ENCODE measurements at regions not wholly inside any gene's neighbourhood (a gene's known extent, or its start where the extent isn't known, plus 50 kb on each side); places are given as distances from the start of the nearest gene placed in this dataset.
A peak's percentile ranks its signal among the peaks of the same experiment; 100 is the strongest.

- intact Hi-C loops (cut with micrococcal nuclease; ENCODE audit: unreplicated experiment): no loop called here
- no TSS peak for BruUV-seq (replicated peaks)
- CTCF ChIA-PET (ENCODE audit: low intra/inter-chr PET ratio, low total read pairs): no interaction called here
- Histone ChIP-seq H3K79me2 (ENCODE audit: insufficient read depth, low read length) (no peaks in the 10 kb centered on the region), H2AFZ (ENCODE audit: low read length) (no peak overlapping the region), H3K4me2 (ENCODE audit: low read depth, low read length) (no peak overlapping the region), H3K4me3 (replicated peaks in 1 of 3; ENCODE audit: insufficient read depth in 1 of 3, low read depth in 2 of 3, low read length in 3 of 3) (no peak overlapping the region), H3K27ac (ENCODE audit: extremely low read length, insufficient read depth, low read length) (no peak overlapping the region), H3K27me3 (ENCODE audit: control insufficient read depth in 1 of 2, insufficient read depth in 2 of 2, low read length in 2 of 2) (peaks cover 0 to 1% of the 10 kb centered on the region in 2 experiments; a peak in 1 of 5 replicates), H3K36me3 (replicated peaks in 1 of 2; ENCODE audit: control insufficient read depth in 1 of 2, insufficient read depth in 2 of 2, low read length in 2 of 2) (no peaks in the 10 kb centered on the region), H4K20me1 (ENCODE audit: insufficient read depth, low read length) (no peaks in the 10 kb centered on the region), H3K9ac (ENCODE audit: insufficient read depth, low read depth, low read length) (no peak overlapping the region), H3K4me1 (ENCODE audit: insufficient read depth, low read length) (no peaks in the 10 kb centered on the region), H3K9me3 (ENCODE audit: low read length) (no peaks in the 10 kb centered on the region)
- DNase-seq (ENCODE audit: low spot score): peak; percentile 19
- peak; percentile 20; the same call in 1 of the 2 replicates for TF ChIP-seq TFAP4 (IDR thresholded peaks at IDR 0.05; ENCODE audit: borderline replicate concordance, low read depth)
- TF ChIP-seq ZNF781 (CRISPR knock-in tag; IDR thresholded peaks at IDR 0.05; ENCODE audit: borderline replicate concordance, not compliant biosample characterization): no peak
- TF ChIP-seq GFI1 (CRISPR knock-in tag; IDR thresholded peaks at IDR 0.05; ENCODE audit: borderline replicate concordance): no peak
- TF ChIP-seq DR1 (CRISPR knock-in tag; IDR thresholded peaks at IDR 0.05): no peak
- no peak for TF ChIP-seq CSRNP2 (CRISPR knock-in tag; conservative IDR thresholded peaks at IDR 0.05; ENCODE audit: low read depth)
- TF ChIP-seq TEAD3 (CRISPR knock-in tag; optimal IDR thresholded peaks at IDR 0.05; ENCODE audit: borderline replicate concordance): peak; percentile 54
- TF ChIP-seq ZMAT5 (CRISPR knock-in tag; IDR thresholded peaks at IDR 0.05; ENCODE audit: borderline replicate concordance, low read depth): no peak
- no peak for TF ChIP-seq GTF2F1 (IDR thresholded peaks at IDR 0.05; ENCODE audit: low read length)
- no peak for TF ChIP-seq RBM39 (IDR thresholded peaks at IDR 0.05; ENCODE audit: low read depth, low read length, poor library complexity, severe bottlenecking)
- 0 out of 2 replicates have a peak, but pooled peaks have one; percentile 5 for TF ChIP-seq SMC3 (IDR thresholded peaks at IDR 0.05; ENCODE audit: low read length)
- no peak for TF ChIP-seq PBX2 (CRISPR knock-in tag; IDR thresholded peaks at IDR 0.05)
- peak; percentile 55 for TF ChIP-seq FOXA3 (CRISPR knock-in tag; IDR thresholded peaks at IDR 0.05)
- TF ChIP-seq ZNF556 (CRISPR knock-in tag; IDR thresholded peaks at IDR 0.05; ENCODE audit: borderline replicate concordance): no peak
- no peak for TF ChIP-seq ZNF589 (CRISPR knock-in tag; conservative IDR thresholded peaks at IDR 0.05)
- no peak for TF ChIP-seq ZNF468 (CRISPR knock-in tag; IDR thresholded peaks at IDR 0.05)
- no peak for TF ChIP-seq ZNF841 (CRISPR knock-in tag; IDR thresholded peaks at IDR 0.05; ENCODE audit: borderline replicate concordance)
- TF ChIP-seq POLR2AphosphoS2 (IDR thresholded peaks at IDR 0.05; ENCODE audit: low read depth, low read length): no peak
- no peak for TF ChIP-seq ZBTB46 (CRISPR knock-in tag; IDR thresholded peaks at IDR 0.05; ENCODE audit: borderline replicate concordance)
- in situ Hi-C loops (cut with HindIII; ENCODE audit: extremely low pct_ligation_motif_present, low pct_unique_long_range_greater_than_20kb): no loop called here
- POLR2A ChIA-PET: no interaction called here
- FAIRE-seq: no peak
- ATAC-seq: no peak
- 29% methylated on average over 2 of the region's 4 CpGs for WGBS (ENCODE audit: low lambda C conversion rate)
Observed at GRCh38 chr10:22805304-22805703, 90.9 kb upstream of the PIP4K2A start.
